ENCODE measurements at regions not wholly inside any gene's neighbourhood (a gene's known extent, or its start where the extent isn't known, plus 50 kb on each side); places are given as distances from the start of the nearest gene placed in this dataset.

- in situ Hi-C loops (cut with MboI), result no loop called here
- no peaks in the 10 kb centered on the region for H4K20me1 ChIP-seq (ENCODE audit: control insufficient read depth, insufficient read depth)
- no peaks in the 10 kb centered on the region for H3K4me1 ChIP-seq (ENCODE audit: control insufficient read depth, insufficient read depth, low read length)
- H3K27ac ChIP-seq (ENCODE audit: control insufficient read depth, insufficient read depth), result no peak overlapping the region
- ChIA-PET SMC1A (ENCODE audit: uncharacterized antibody, unreplicated experiment) (no interaction called here), POLR2A (no interaction called here), RAD21 (ENCODE audit: unreplicated experiment) (no interaction called here), CTCF (no interaction called here)
- FAIRE-seq, result no peak
- no peak overlapping the region for H2AFZ ChIP-seq (ENCODE audit: control insufficient read depth, low read depth, low read length)
- no peaks in the 10 kb centered on the region for H3K36me3 ChIP-seq (ENCODE audit: control insufficient read depth in 2 of 2, insufficient read depth in 2 of 2, low read length in 1 of 2)
- H3K4me2 ChIP-seq (ENCODE audit: control insufficient read depth, insufficient read depth), result no peak overlapping the region
- no peak overlapping the region for H3K9ac ChIP-seq (ENCODE audit: control insufficient read depth, insufficient read depth, low read length)
- intact Hi-C loops (cut with micrococcal nuclease; ENCODE audit: unreplicated experiment), result no loop called here
- no peak for TF ChIP-seq SRF (IDR thresholded peaks at IDR 0.05; ENCODE audit: low read depth in 2 of 2, low read length in 2 of 2)
- TF ChIP-seq, protein P1, sequence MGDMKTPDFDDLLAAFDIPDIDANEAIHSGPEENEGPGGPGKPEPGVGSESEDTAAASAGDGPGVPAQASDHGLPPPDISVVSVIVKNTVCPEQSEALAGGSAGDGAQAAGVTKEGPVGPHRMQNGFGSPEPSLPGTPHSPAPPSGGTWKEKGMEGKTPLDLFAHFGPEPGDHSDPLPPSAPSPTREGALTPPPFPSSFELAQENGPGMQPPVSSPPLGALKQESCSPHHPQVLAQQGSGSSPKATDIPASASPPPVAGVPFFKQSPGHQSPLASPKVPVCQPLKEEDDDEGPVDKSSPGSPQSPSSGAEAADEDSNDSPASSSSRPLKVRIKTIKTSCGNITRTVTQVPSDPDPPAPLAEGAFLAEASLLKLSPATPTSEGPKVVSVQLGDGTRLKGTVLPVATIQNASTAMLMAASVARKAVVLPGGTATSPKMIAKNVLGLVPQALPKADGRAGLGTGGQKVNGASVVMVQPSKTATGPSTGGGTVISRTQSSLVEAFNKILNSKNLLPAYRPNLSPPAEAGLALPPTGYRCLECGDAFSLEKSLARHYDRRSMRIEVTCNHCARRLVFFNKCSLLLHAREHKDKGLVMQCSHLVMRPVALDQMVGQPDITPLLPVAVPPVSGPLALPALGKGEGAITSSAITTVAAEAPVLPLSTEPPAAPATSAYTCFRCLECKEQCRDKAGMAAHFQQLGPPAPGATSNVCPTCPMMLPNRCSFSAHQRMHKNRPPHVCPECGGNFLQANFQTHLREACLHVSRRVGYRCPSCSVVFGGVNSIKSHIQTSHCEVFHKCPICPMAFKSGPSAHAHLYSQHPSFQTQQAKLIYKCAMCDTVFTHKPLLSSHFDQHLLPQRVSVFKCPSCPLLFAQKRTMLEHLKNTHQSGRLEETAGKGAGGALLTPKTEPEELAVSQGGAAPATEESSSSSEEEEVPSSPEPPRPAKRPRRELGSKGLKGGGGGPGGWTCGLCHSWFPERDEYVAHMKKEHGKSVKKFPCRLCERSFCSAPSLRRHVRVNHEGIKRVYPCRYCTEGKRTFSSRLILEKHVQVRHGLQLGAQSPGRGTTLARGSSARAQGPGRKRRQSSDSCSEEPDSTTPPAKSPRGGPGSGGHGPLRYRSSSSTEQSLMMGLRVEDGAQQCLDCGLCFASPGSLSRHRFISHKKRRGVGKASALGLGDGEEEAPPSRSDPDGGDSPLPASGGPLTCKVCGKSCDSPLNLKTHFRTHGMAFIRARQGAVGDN (IDR thresholded peaks at IDR 0.05), result no peak
- TF ChIP-seq EED (IDR thresholded peaks at IDR 0.05; ENCODE audit: low read depth), result no peak
- TF ChIP-seq, protein P2, sequence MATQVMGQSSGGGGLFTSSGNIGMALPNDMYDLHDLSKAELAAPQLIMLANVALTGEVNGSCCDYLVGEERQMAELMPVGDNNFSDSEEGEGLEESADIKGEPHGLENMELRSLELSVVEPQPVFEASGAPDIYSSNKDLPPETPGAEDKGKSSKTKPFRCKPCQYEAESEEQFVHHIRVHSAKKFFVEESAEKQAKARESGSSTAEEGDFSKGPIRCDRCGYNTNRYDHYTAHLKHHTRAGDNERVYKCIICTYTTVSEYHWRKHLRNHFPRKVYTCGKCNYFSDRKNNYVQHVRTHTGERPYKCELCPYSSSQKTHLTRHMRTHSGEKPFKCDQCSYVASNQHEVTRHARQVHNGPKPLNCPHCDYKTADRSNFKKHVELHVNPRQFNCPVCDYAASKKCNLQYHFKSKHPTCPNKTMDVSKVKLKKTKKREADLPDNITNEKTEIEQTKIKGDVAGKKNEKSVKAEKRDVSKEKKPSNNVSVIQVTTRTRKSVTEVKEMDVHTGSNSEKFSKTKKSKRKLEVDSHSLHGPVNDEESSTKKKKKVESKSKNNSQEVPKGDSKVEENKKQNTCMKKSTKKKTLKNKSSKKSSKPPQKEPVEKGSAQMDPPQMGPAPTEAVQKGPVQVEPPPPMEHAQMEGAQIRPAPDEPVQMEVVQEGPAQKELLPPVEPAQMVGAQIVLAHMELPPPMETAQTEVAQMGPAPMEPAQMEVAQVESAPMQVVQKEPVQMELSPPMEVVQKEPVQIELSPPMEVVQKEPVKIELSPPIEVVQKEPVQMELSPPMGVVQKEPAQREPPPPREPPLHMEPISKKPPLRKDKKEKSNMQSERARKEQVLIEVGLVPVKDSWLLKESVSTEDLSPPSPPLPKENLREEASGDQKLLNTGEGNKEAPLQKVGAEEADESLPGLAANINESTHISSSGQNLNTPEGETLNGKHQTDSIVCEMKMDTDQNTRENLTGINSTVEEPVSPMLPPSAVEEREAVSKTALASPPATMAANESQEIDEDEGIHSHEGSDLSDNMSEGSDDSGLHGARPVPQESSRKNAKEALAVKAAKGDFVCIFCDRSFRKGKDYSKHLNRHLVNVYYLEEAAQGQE (IDR thresholded peaks at IDR 0.05; ENCODE audit: low read depth, low read length), result no peak
- TF ChIP-seq NFYA (IDR thresholded peaks at IDR 0.05; ENCODE audit: borderline replicate concordance, low read depth, low read length), result no peak
- TF ChIP-seq, protein P3, sequence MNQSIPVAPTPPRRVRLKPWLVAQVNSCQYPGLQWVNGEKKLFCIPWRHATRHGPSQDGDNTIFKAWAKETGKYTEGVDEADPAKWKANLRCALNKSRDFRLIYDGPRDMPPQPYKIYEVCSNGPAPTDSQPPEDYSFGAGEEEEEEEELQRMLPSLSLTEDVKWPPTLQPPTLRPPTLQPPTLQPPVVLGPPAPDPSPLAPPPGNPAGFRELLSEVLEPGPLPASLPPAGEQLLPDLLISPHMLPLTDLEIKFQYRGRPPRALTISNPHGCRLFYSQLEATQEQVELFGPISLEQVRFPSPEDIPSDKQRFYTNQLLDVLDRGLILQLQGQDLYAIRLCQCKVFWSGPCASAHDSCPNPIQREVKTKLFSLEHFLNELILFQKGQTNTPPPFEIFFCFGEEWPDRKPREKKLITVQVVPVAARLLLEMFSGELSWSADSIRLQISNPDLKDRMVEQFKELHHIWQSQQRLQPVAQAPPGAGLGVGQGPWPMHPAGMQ (IDR thresholded peaks at IDR 0.05; ENCODE audit: borderline replicate concordance), result no peak
- TF ChIP-seq CBFB (IDR thresholded peaks at IDR 0.05; ENCODE audit: low read depth), result no peak
- TF ChIP-seq ELK1 (IDR thresholded peaks at IDR 0.05; ENCODE audit: low read depth, low read length), result no peak
- no peak for TF ChIP-seq NBN (IDR thresholded peaks at IDR 0.05)
- TF ChIP-seq BHLHE40 (IDR thresholded peaks at IDR 0.05; ENCODE audit: borderline replicate concordance in 1 of 2, low read depth in 2 of 2, low read length in 1 of 2), result no peak
- TF ChIP-seq RELA (IDR thresholded peaks at IDR 0.05; ENCODE audit: borderline replicate concordance, partially characterized antibody), result no peak
- no peak for TF ChIP-seq SIN3A (IDR thresholded peaks at IDR 0.05; ENCODE audit: low read depth, low read length)
- no peak for TF ChIP-seq ZNF384 (IDR thresholded peaks at IDR 0.05; ENCODE audit: borderline replicate concordance, low read depth, low read length)
- BruUV-seq (replicated peaks), result no TSS peak
- H3K27me3 ChIP-seq (replicated peaks in 1 of 2; ENCODE audit: control insufficient read depth in 2 of 2, insufficient read depth in 2 of 2, low read length in 1 of 2), result no peaks in the 10 kb centered on the region; a peak in 1 of 4 replicates
- no peak overlapping the region for H3K4me3 ChIP-seq
- no peaks in the 10 kb centered on the region for H3K79me2 ChIP-seq (ENCODE audit: control insufficient read depth, insufficient read depth, low read length)
- H3K9me3 ChIP-seq (replicated peaks; ENCODE audit: control insufficient read depth, insufficient read depth, low read length), result peaks cover 2% of the 10 kb centered on the region; the same call in 1 of the 3 replicates
- no peak for DNase-seq (ENCODE audit: low read depth, low spot score)
- ATAC-seq, result no peak
- WGBS (ENCODE audit: insufficient coverage, insufficient replicate concordance, low lambda C conversion rate, missing lambda C conversion rate), result 39% methylated on average over 4 of the region's 4 CpGs
Measured at GRCh38 chr2:60278906-60279305, 274.5 kb downstream of the BCL11A start.

Data from GM12878 (cell line).